ENCODE measurements at regions not wholly inside any gene's neighbourhood (a gene's known extent, or its start where the extent isn't known, plus 50 kb on each side); places are given as distances from the start of the nearest gene placed in this dataset.
"Not testable (repeated sequence)": the region's sequence is repeated elsewhere in the genome, so short reads cannot be mapped to it uniquely, and the experiment has no call there.

DNA sequence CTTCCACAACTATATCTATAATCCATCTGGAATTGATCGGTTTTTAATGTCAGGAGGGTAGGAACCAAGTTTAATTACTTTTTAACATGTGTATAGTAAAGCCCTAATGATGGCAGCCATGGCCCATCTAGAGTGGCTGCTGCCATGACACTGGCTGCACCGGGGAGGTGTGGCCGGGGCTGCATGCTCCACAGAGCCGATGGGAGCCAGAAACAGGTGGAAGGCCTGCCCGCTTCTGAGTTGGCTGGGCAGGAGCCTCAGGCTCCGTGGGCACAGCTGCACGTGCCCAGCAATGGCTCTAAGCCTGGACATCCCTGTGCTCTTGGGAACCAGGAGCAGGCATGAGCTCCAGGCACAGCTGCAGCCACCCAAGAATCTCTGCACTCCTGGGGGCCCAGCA, 73.0 kb downstream of the GBP6 start:
- in situ Hi-C loops (cut with HindIII; ENCODE audit: low pct_unique_long_range_greater_than_20kb, low sequenced_read_pairs) = no loop called here

GRCh38 chr1:89438301-89438700, 74.4 kb downstream of the GBP6 start:
- DNase-seq (ENCODE audit: low read depth); in situ Hi-C loops (cut with HindIII; ENCODE audit: low pct_unique_long_range_greater_than_20kb, low sequenced_read_pairs): not testable (repeated sequence)

More for the DNA sequence above, 73.0 kb downstream of the GBP6 start:
- DNase-seq (ENCODE audit: low read depth) = no peak

- DNase-seq (ENCODE audit: low read depth) = no peak
- in situ Hi-C loops (cut with HindIII; ENCODE audit: low pct_unique_long_range_greater_than_20kb, low sequenced_read_pairs) = no loop called here
Observed at GRCh38 chr1:89440911-89441310, 77.1 kb downstream of the GBP6 start.

GRCh38 chr1:89444791-89445190, 79.8 kb upstream of the LRRC8B start:
- DNase-seq (ENCODE audit: low read depth) = no peak
- in situ Hi-C loops (cut with HindIII; ENCODE audit: low pct_unique_long_range_greater_than_20kb, low sequenced_read_pairs) = no loop called here

GRCh38 chr1:89451011-89451410, 73.6 kb upstream of the LRRC8B start:
- in situ Hi-C loops (cut with HindIII; ENCODE audit: low pct_unique_long_range_greater_than_20kb, low sequenced_read_pairs) = no loop called here
- no peak for DNase-seq (ENCODE audit: low read depth)

- in situ Hi-C loops (cut with HindIII; ENCODE audit: low pct_unique_long_range_greater_than_20kb, low sequenced_read_pairs) = no loop called here
- DNase-seq (ENCODE audit: low read depth) = no peak
Observed at GRCh38 chr1:89453123-89453972, 71.3 kb upstream of the LRRC8B start.

DNA sequence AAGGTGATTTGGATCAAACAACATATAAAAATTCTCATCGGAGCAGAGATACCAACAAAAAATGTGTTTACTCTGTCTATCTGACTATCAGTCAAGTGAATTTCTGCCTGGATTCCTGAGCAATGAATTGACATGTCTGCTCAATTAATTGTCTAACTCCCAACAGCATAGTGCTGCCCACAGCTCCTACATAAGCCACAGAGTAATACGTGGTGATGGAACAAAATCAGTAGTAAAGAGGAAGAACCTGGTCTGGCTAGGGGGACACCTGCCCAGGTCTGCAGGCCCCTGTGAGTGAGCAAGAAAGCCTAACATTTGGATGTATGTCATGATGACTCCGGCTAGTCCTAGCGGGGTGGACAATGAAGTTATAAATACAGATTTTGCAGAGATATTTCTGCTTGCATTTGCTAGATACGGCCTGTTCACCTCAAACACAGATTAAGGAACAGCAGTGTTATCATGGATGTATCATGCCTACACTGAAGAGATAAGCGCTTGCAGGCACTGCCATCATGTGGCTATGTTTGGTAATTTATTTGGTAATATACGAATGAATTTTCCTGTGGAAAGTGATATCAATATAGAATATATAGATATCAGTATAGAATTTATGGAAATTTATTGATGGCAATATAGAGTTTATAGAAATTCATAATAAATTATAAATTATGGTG, 69.6 kb upstream of the LRRC8B start:
- peak; percentile 3 for DNase-seq (ENCODE audit: low read depth)
- in situ Hi-C loops (cut with HindIII; ENCODE audit: low pct_unique_long_range_greater_than_20kb, low sequenced_read_pairs) = no loop called here

DNA sequence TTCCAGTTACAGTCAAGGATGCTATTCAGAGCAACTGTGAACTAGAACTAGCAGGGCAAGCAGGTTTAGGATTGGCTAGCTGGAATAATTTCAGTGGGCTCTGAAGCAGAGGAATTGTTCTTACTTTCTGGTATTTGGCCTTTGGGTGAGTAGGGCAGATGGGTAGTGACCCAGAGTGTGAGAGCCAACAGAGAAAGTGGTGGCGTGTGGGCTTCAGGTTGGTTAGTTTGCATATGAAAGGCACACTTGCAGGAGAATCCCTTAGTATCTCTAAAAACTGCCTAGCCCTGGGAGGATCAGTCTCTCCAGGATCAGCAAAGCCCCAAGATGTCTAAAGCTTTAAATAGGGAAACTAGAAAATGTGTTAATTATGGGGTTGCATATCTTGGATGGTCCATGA, 67.6 kb upstream of the LRRC8B start:
- no peak for DNase-seq (ENCODE audit: low read depth)
- in situ Hi-C loops (cut with HindIII; ENCODE audit: low pct_unique_long_range_greater_than_20kb, low sequenced_read_pairs) = no loop called here

DNA sequence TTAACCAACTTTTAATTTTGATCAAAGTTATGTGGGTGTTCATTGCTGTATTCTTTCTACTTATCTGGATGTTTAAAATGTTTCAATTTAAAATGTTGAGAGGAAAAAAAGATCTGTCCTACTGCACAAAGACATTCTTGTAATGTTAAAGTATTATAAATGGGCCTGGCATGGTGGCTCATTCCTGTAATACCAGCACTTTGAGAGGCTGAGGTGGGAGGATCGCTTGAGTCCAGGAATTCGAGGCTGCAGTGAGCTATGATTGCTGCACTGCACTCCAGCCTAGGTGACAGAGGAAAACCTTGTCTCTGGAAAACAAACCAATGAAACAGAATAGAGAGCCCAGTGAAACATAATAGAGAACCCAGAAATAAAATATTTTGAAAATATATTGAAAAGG, 65.5 kb upstream of the LRRC8B start:
- in situ Hi-C loops (cut with HindIII; ENCODE audit: low pct_unique_long_range_greater_than_20kb, low sequenced_read_pairs) = no loop called here
- DNase-seq (ENCODE audit: low read depth) = no peak

DNA sequence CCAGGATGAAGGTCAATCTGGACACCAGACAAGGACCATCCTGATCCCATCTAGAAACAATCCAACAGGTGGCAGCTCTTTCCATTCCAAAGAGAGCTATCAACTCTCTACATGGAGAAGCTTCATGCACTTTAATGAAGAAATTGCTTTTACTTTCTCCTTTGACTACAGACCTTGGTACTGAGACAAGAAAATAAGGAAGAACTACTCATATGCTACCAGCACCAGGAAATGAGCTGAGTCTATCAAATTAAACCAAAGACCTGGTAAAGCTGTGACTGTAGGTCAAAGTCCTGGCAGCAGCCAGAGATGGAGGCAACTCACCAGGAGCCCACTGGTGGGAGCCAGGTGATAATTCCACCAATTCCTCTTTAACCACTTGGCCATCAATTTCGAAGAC, 64.3 kb upstream of the LRRC8B start:
- in situ Hi-C loops (cut with HindIII; ENCODE audit: low pct_unique_long_range_greater_than_20kb, low sequenced_read_pairs) = no loop called here

DNA sequence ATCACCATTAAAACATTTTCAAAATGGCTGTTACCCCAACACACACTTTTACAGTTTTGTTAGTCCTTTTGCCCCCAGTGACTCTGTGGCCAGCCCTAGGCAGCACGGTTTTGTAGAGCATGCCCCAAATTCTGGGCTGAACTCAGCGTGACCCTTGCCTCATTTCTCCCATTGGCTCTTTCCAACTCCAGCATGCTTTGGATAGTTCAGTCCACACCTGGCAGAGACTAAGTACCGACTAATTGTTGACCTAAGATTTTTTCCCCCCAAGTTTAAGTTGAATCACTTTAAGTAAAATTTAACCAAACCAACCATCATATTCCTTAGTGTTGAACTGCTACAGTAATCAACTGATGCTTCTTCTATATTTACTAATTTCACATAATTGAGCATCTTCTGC, 62.4 kb upstream of the LRRC8B start:
- in situ Hi-C loops (cut with HindIII; ENCODE audit: low pct_unique_long_range_greater_than_20kb, low sequenced_read_pairs) = no loop called here
- no peak for DNase-seq (ENCODE audit: low read depth)

More for the DNA sequence above, 64.3 kb upstream of the LRRC8B start:
- DNase-seq (ENCODE audit: low read depth) = no peak

DNA sequence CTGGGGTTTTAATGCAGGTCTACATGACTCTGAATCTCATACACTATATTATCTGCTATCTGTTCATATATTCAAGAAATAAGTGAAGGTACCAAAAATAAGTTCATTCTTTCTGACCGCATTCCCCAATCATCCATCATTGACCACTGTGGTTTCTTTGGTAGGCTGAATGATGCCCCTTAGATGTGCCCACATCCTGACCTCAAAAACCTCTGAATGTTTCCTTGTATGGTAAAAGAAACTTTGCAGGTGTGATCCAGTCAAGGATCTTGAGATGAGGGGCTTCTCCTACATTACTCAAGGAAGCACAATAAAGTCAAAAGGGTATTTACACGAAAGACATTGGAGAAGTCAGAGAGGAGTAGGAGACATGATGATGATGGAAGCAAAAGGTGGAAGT, 60.6 kb upstream of the LRRC8B start:
- no peak for DNase-seq (ENCODE audit: low read depth)
- in situ Hi-C loops (cut with HindIII; ENCODE audit: low pct_unique_long_range_greater_than_20kb, low sequenced_read_pairs) = no loop called here

DNA sequence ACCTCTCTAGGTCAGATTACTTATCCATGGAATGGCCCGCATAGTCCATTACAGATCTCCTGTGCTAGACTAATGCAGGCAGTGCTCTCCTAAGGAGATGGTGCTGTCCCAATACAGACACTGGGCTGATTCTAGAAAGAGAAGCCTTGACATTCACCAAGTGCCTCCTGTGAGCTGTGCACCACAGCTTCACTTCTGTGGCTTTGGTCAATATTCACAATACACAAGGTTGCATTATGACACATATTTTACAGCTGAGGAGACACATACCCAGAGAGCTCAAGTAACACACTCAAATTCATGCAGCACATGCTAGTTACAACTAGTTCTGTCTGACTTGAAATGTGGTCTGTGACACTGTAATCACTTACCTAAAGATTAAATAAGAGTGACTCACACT, 59.4 kb upstream of the LRRC8B start:
- no peak for DNase-seq (ENCODE audit: low read depth)
- in situ Hi-C loops (cut with HindIII; ENCODE audit: low pct_unique_long_range_greater_than_20kb, low sequenced_read_pairs) = no loop called here

DNA sequence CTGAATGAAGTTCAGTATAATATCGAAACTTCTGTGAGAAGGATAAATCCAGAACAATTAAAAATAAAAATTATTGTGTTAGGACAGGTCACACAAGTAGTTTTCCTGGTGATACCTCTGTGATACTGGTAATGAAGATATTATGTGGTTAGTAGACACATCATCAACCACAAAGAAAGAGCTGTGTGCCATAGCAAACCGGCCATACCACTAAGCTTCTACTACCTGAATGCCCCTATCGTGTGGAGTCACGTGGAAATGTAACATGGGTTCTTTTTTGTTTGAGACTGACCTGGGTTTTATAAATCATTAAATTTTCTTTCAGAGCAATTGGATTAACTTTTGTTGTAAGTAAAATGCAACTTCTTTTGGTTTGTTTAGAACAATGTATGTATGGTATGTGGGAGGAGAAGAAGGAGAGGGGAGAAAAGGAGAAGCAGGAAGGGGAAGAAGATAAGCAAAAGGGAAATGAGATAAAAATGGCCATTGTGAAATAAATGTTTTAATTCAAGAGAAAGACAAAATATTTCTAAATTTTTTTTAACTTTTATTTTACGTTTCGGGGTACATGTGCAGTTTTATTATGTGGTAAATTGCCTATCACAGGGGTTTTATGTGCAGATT, 58.2 kb upstream of the LRRC8B start:
- no peak for DNase-seq (ENCODE audit: low read depth)
- in situ Hi-C loops (cut with HindIII; ENCODE audit: low pct_unique_long_range_greater_than_20kb, low sequenced_read_pairs) = no loop called here

DNA sequence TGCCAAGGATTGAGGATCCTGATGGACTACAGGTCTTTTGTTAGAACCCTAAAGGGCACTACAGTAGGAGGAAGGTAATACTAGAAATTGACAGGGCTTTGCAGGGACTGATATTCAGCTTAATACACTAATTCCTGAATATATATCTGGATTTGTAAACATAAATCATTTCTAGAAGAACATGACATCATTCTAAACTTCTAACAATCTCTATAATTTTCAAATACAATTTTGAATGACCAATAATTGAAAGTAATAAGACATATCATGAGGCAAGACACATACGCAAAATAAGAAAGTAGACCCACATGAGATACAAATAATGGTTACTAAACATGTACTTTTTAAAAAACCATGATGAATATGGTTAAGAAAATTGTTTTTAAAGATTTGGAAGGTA, 52.4 kb upstream of the LRRC8B start:
- DNase-seq (ENCODE audit: low read depth) = no peak
- in situ Hi-C loops (cut with HindIII; ENCODE audit: low pct_unique_long_range_greater_than_20kb, low sequenced_read_pairs) = no loop called here

DNA sequence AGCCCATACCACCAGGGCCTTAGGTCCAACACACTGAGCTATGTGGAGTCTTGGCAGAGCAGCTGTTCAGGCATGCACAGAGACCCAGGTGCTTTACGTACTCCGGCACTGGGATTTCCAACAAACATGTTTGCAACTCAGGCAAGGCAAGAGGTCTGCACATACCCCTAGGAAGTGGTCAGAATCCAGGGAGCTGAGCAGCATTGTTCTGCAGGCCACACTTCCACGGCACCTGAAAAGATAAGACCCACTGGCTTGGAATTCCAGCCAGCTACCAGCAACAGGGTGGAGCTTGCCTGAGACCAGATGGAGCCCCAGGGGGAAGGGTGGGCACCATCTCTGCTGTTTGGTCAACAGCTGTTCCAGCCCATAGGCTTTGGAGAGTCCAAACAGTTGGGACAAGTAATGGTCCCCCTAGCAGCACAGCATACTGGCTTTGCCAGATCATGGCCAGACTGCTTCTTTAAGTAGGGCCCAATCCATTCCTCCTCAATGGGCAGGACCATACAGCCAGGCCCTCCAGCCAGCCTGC, 51.7 kb upstream of the LRRC8B start:
- in situ Hi-C loops (cut with HindIII; ENCODE audit: low pct_unique_long_range_greater_than_20kb, low sequenced_read_pairs) = no loop called here
- DNase-seq (ENCODE audit: low read depth) = no peak
